DND-41 (cell line): ENCODE measurements at regions not wholly inside any gene's neighbourhood (a gene's known extent, or its start where the extent isn't known, plus 50 kb on each side); places are given as distances from the start of the nearest gene placed in this dataset.
A peak's percentile ranks its signal among the peaks of the same experiment; 100 is the strongest.

ENCODE experiments used
- ATAC-seq: fragments of 200-7000 bp; cut with Tn5 transposase; 3 replicates; pipeline ENCODE4 v1.9.1; 2021; ENCODE audit warnings: low read depth; ENCODE audit not compliant: insufficient read depth
- DNase-seq: peaks from one replicate; pipeline ENCODE4 v3.0.0-alpha.2; 2020
- H2AFZ ChIP-seq: 2 replicates; pipeline ENCODE4 v1.6.0; 2012; ENCODE audit warnings: low read depth, low read length
- H3K27ac ChIP-seq: 2 replicates; pipeline ENCODE4 v1.5.1; 2012; ENCODE audit warnings: low read length, inconsistent platforms
- H3K27me3 ChIP-seq: fragments of 200-600 bp; sonication (generic); 2 replicates; pipeline ENCODE4 v1.6.0; 2012; ENCODE audit warnings: low read length, mild to moderate bottlenecking, inconsistent platforms; ENCODE audit not compliant: insufficient read depth, poor library complexity
- H3K36me3 ChIP-seq: 2 replicates; pipeline ENCODE4 v1.5.1; 2012; ENCODE audit warnings: low read length, inconsistent platforms; ENCODE audit not compliant: insufficient read depth
- H3K4me1 ChIP-seq: 2 replicates; pipeline ENCODE4 v1.5.1; 2012; ENCODE audit warnings: mild to moderate bottlenecking, low read length; ENCODE audit not compliant: insufficient read depth
- H3K4me2 ChIP-seq: 2 replicates; pipeline ENCODE4 v1.6.0; 2012; ENCODE audit warnings: mild to moderate bottlenecking, moderate library complexity, low read length, inconsistent platforms; ENCODE audit not compliant: insufficient read depth
- H3K4me3 ChIP-seq, 2 experiments: fragments of 200-600 bp in 1 of 2; shearing (Covaris generic) in 1 of 2; 2 replicates each; pipeline ENCODE4 v1.5.1; 2012 to 2016; ENCODE audit warnings: inconsistent platforms in 2 of 2, low read length in 2 of 2, mild to moderate bottlenecking in 2 of 2, low read depth in 1 of 2, moderate library complexity in 1 of 2
- H3K79me2 ChIP-seq: 2 replicates; pipeline ENCODE4 v1.6.0; 2012; ENCODE audit warnings: low read length, inconsistent platforms; ENCODE audit not compliant: insufficient read depth
- H3K9ac ChIP-seq: 2 replicates; pipeline ENCODE4 v1.6.0; 2012; ENCODE audit warnings: low read depth, mild to moderate bottlenecking, inconsistent platforms, low read length, moderate library complexity
- H3K9me3 ChIP-seq: 2 replicates; pipeline ENCODE4 v1.5.1; 2012; ENCODE audit warnings: low read length, moderate library complexity, mild to moderate bottlenecking, inconsistent platforms; ENCODE audit not compliant: insufficient read depth, severe bottlenecking
- H4K20me1 ChIP-seq: 2 replicates; pipeline ENCODE4 v1.6.0; 2012; ENCODE audit warnings: low read length; ENCODE audit not compliant: insufficient read depth
- EZH2 ChIP-seq: IDR thresholded peaks from 3 replicates; pipeline ENCODE4 v1.6.1; 2012; ENCODE audit warnings: borderline replicate concordance, low read depth, mild to moderate bottlenecking, moderate library complexity, low read length, inconsistent platforms; ENCODE audit not compliant: severe bottlenecking
- TF ChIP-seq, protein P1 (sequence below): IDR thresholded peaks from 2 replicates; pipeline ENCODE4 v1.5.1; 2012; ENCODE audit warnings: borderline replicate concordance, low read length, moderate library complexity, mild to moderate bottlenecking; ENCODE audit not compliant: poor library complexity, severe bottlenecking; ENCODE audit errors: extremely low read depth

DNA sequence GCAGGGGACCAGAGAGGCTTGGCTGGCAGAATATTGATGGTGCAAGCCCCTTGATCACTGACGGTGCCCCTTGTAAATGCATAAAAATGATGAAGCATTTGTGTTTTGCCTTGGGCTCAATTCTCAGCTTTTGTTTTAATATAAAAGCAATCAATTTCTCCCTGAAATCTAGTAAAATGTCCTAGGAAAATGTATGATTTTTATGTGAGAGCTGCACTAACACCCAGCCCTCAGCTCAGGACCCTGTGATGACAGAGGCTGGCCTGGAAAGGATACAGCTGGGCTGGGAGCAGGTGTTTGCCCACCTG, 84.7 kb upstream of the PHACTR3 start:
- no peak for TF ChIP-seq EZH2
- TF ChIP-seq, protein P1, sequence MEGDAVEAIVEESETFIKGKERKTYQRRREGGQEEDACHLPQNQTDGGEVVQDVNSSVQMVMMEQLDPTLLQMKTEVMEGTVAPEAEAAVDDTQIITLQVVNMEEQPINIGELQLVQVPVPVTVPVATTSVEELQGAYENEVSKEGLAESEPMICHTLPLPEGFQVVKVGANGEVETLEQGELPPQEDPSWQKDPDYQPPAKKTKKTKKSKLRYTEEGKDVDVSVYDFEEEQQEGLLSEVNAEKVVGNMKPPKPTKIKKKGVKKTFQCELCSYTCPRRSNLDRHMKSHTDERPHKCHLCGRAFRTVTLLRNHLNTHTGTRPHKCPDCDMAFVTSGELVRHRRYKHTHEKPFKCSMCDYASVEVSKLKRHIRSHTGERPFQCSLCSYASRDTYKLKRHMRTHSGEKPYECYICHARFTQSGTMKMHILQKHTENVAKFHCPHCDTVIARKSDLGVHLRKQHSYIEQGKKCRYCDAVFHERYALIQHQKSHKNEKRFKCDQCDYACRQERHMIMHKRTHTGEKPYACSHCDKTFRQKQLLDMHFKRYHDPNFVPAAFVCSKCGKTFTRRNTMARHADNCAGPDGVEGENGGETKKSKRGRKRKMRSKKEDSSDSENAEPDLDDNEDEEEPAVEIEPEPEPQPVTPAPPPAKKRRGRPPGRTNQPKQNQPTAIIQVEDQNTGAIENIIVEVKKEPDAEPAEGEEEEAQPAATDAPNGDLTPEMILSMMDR, result no peak
- Histone ChIP-seq H3K9ac (no peak overlapping the region), H3K9me3 (no peaks in the 10 kb centered on the region), H3K36me3 (no peaks in the 10 kb centered on the region), H2AFZ (no peak overlapping the region), H3K4me3 (no peak overlapping the region), H3K4me2 (no peak overlapping the region), H3K4me1 (no peaks in the 10 kb centered on the region), H3K79me2 (no peaks in the 10 kb centered on the region), H4K20me1 (no peaks in the 10 kb centered on the region), H3K27me3 (peaks cover 11% of the 10 kb centered on the region), H3K27ac (no peak overlapping the region)
- no peak for DNase-seq
- ATAC-seq, result no peak

DNA sequence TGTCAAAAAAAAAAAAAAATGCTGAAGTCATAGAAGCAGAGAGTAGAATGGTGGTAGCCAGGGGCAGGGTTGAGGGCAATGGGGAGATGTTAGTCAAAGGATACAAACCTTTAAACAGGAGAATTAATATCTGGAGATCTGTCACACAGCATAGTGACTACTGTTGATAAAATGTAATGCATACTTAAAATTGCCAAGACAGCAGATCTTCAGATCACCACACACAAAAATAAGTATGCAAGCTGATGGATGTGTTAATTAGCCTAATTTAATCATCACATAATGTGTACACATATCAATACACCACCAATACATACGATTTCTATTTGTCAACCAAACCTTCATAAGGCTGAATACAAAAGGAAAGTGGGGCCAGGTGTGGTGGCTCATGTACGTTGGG, 83.5 kb upstream of the PHACTR3 start:
- H4K20me1 ChIP-seq, result no peaks in the 10 kb centered on the region
- H2AFZ ChIP-seq, result no peak overlapping the region
- H3K9ac ChIP-seq, result no peak overlapping the region
- no peaks in the 10 kb centered on the region for H3K4me1 ChIP-seq
- H3K27ac ChIP-seq, result no peak overlapping the region
- no peak overlapping the region for H3K4me3 ChIP-seq
- peaks cover 11% of the 10 kb centered on the region for H3K27me3 ChIP-seq
- TF ChIP-seq, protein P1, result no peak
- no peak for TF ChIP-seq EZH2
- ATAC-seq (no peak), DNase-seq (no peak)
- no peaks in the 10 kb centered on the region for H3K9me3 ChIP-seq
- no peaks in the 10 kb centered on the region for H3K79me2 ChIP-seq
- H3K4me2 ChIP-seq, result no peak overlapping the region
- H3K36me3 ChIP-seq, result no peaks in the 10 kb centered on the region

DNA sequence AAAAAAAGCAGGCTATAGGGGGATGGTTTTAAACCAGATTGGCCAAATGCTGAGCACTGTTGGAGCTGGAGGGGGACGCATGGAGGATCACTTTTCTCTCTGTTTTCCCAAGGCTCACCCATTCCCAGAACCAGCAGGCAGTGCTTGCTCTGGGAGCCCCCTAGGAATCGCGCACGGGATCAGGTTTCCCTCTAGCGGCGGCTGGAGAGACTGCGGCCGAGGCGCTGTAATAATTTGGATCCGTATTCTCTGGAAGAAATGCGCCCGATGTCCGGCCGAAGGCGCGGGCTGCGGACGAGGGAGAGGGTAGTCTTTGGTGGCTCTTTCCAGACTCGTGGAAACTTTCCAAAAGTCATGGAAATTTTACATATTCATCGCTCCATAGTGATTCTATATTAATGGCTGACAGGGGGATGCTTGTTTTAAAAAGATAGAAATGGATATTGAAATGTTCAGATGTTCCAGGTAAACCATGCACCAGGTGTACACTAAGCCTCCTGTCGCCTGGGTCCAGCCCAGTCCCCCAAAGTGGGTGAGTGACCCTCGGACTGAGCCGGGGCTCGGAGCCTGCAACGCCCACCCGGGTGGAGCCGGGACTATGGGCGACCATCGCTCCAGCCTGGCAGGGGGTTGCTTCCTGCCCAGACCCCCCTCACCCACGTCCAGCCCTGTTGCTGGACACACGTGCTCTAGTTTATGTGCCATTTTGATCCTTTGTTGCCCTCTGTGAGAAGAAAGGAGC, 78.7 kb upstream of the PHACTR3 start:
- no peak overlapping the region for H3K4me2 ChIP-seq
- TF ChIP-seq, protein P1, result peak; percentile 20
- no peak for TF ChIP-seq EZH2

More for the DNA sequence above, 78.7 kb upstream of the PHACTR3 start:
- H2AFZ ChIP-seq, result no peak overlapping the region
- H3K4me3 ChIP-seq, result no peak overlapping the region
- H3K9me3 ChIP-seq, result no peaks in the 10 kb centered on the region
- ATAC-seq (no peak), DNase-seq (no peak)
- H3K27me3 ChIP-seq, result peaks cover 7% of the 10 kb centered on the region
- no peaks in the 10 kb centered on the region for H3K36me3 ChIP-seq
- no peak overlapping the region for H3K27ac ChIP-seq
- no peak overlapping the region for H3K9ac ChIP-seq
- H3K4me1 ChIP-seq, result no peaks in the 10 kb centered on the region
- H4K20me1 ChIP-seq, result peaks cover 3% of the 10 kb centered on the region; the same call in 1 of the 2 replicates
- no peaks in the 10 kb centered on the region for H3K79me2 ChIP-seq
